Ectodermal cell (in vitro differentiated cells): ENCODE measurements at regions not wholly inside any gene's neighbourhood (a gene's known extent, or its start where the extent isn't known, plus 50 kb on each side); places are given as distances from the start of the nearest gene placed in this dataset.

ENCODE experiments used
- H3K27ac ChIP-seq: 2 replicates; pipeline ENCODE4 v1.7.0; 2013; ENCODE audit warnings: mild to moderate bottlenecking, low read depth, low read length; ENCODE audit not compliant: insufficient read depth, poor library complexity, severe bottlenecking
- H3K27me3 ChIP-seq: 2 replicates; pipeline ENCODE4 v1.7.0; 2013; ENCODE audit warnings: mild to moderate bottlenecking, low read length; ENCODE audit not compliant: insufficient read depth, control insufficient read depth, poor library complexity, severe bottlenecking
- H3K36me3 ChIP-seq: one replicate; pipeline ENCODE4 v1.7.0; 2013; ENCODE audit warnings: low read length; ENCODE audit not compliant: control insufficient read depth, insufficient read depth
- H3K4me1 ChIP-seq: one replicate; pipeline ENCODE4 v1.7.0; 2013; ENCODE audit warnings: low read length; ENCODE audit not compliant: control insufficient read depth, insufficient read depth
- H3K4me3 ChIP-seq: 2 replicates; pipeline ENCODE4 v1.7.0; 2013; ENCODE audit warnings: low read depth, low read length, control low read depth; ENCODE audit not compliant: insufficient read depth
- H3K9me3 ChIP-seq: 2 replicates; pipeline ENCODE4 v1.7.0; 2013; ENCODE audit warnings: mild to moderate bottlenecking, low read length, moderate library complexity; ENCODE audit not compliant: control insufficient read depth
- WGBS, 2 experiments: methylation state at CpG; one replicate each; pipeline ENCODE4 v1.1.7; 2013; ENCODE audit warnings: missing lambda C conversion rate in 2 of 2; 5-methylcytosine and 5-hydroxymethylcytosine counted together

GRCh38 chr6:147022041-147022440, 182.2 kb upstream of the STXBP5 start:
- H3K27me3 ChIP-seq = no peaks in the 10 kb centered on the region
- H3K9me3 ChIP-seq = no peaks in the 10 kb centered on the region
- 90 to 91% methylated on average over 2 of the region's 2 CpGs for WGBS, 2 experiments
- no peak overlapping the region for H3K4me3 ChIP-seq
- H3K4me1 ChIP-seq = no peaks in the 10 kb centered on the region
- H3K27ac ChIP-seq = no peak overlapping the region
- no peaks in the 10 kb centered on the region for H3K36me3 ChIP-seq

- Histone ChIP-seq H3K36me3 (no peaks in the 10 kb centered on the region), H3K9me3 (no peaks in the 10 kb centered on the region), H3K27me3 (no peaks in the 10 kb centered on the region), H3K4me3 (no peak overlapping the region), H3K27ac (no peak overlapping the region), H3K4me1 (no peaks in the 10 kb centered on the region)
Measured at GRCh38 chr6:147023148-147023547, 181.1 kb upstream of the STXBP5 start.

GRCh38 chr6:147023581-147023980, 180.6 kb upstream of the STXBP5 start:
- H3K36me3 ChIP-seq = no peaks in the 10 kb centered on the region
- no peaks in the 10 kb centered on the region for H3K4me1 ChIP-seq
- H3K9me3 ChIP-seq = no peaks in the 10 kb centered on the region
- H3K27ac ChIP-seq = no peak overlapping the region
- H3K4me3 ChIP-seq = no peak overlapping the region
- H3K27me3 ChIP-seq = no peaks in the 10 kb centered on the region
- WGBS, 2 experiments = 92 to 93% methylated on average over 3 of the region's 3 CpGs

- no CpG with 5 or more reads among the region's 1 CpG for WGBS, 2 experiments
- no peak overlapping the region for H3K4me3 ChIP-seq
- no peak overlapping the region for H3K27ac ChIP-seq
- H3K36me3 ChIP-seq = no peaks in the 10 kb centered on the region
- H3K9me3 ChIP-seq = no peaks in the 10 kb centered on the region
- no peaks in the 10 kb centered on the region for H3K27me3 ChIP-seq
- H3K4me1 ChIP-seq = no peaks in the 10 kb centered on the region
Measured at GRCh38 chr6:147029923-147030322, 174.3 kb upstream of the STXBP5 start.

GRCh38 chr6:147033267-147033666, 170.9 kb upstream of the STXBP5 start:
- H3K27ac ChIP-seq = no peak overlapping the region
- H3K4me1 ChIP-seq = no peaks in the 10 kb centered on the region
- no peaks in the 10 kb centered on the region for H3K36me3 ChIP-seq
- H3K9me3 ChIP-seq = no peaks in the 10 kb centered on the region
- H3K27me3 ChIP-seq = no peaks in the 10 kb centered on the region
- no peak overlapping the region for H3K4me3 ChIP-seq
- 60 to 90% methylated on average over 2 of the region's 2 CpGs for WGBS, 2 experiments

- H3K9me3 ChIP-seq = no peaks in the 10 kb centered on the region
- H3K36me3 ChIP-seq = no peaks in the 10 kb centered on the region
- no peak overlapping the region for H3K4me3 ChIP-seq
- WGBS, 2 experiments = 95 to 100% methylated on average over 2 of the region's 2 CpGs
- H3K4me1 ChIP-seq = no peaks in the 10 kb centered on the region
- no peaks in the 10 kb centered on the region for H3K27me3 ChIP-seq
- H3K27ac ChIP-seq = no peak overlapping the region
Measured at GRCh38 chr6:147035886-147036285, 168.3 kb upstream of the STXBP5 start.

GRCh38 chr6:147037881-147038280, 166.3 kb upstream of the STXBP5 start:
- Histone ChIP-seq H3K27ac (no peak overlapping the region), H3K4me1 (no peaks in the 10 kb centered on the region), H3K9me3 (no peaks in the 10 kb centered on the region), H3K4me3 (no peak overlapping the region), H3K27me3 (no peaks in the 10 kb centered on the region), H3K36me3 (no peaks in the 10 kb centered on the region)
- WGBS, 2 experiments = 88 to 91% methylated on average over 2 of the region's 2 CpGs

- Histone ChIP-seq H3K36me3 (no peaks in the 10 kb centered on the region), H3K27ac (no peak overlapping the region), H3K9me3 (no peaks in the 10 kb centered on the region), H3K4me1 (no peaks in the 10 kb centered on the region), H3K27me3 (no peaks in the 10 kb centered on the region), H3K4me3 (no peak overlapping the region)
- 92 to 94% methylated on average over 2 of the region's 2 CpGs for WGBS, 2 experiments
Measured at GRCh38 chr6:147040121-147040910, 163.9 kb upstream of the STXBP5 start.

GRCh38 chr6:147042679-147043078, 161.5 kb upstream of the STXBP5 start:
- Histone ChIP-seq H3K9me3 (no peaks in the 10 kb centered on the region), H3K27me3 (no peaks in the 10 kb centered on the region), H3K4me3 (no peak overlapping the region), H3K4me1 (no peaks in the 10 kb centered on the region), H3K27ac (no peak overlapping the region), H3K36me3 (no peaks in the 10 kb centered on the region)
- WGBS, 2 experiments = 92 to 93% methylated on average over 2 of the region's 2 CpGs

GRCh38 chr6:147043994-147044477, 160.2 kb upstream of the STXBP5 start:
- no peaks in the 10 kb centered on the region for H3K27me3 ChIP-seq
- H3K27ac ChIP-seq = no peak overlapping the region
- WGBS, 2 experiments = 92% methylated on average over 5 of the region's 5 CpGs
- H3K4me3 ChIP-seq = no peak overlapping the region
- no peaks in the 10 kb centered on the region for H3K36me3 ChIP-seq
- H3K9me3 ChIP-seq = no peaks in the 10 kb centered on the region
- H3K4me1 ChIP-seq = no peaks in the 10 kb centered on the region
